Suprapubic skin (tissue), 4 donors: ENCODE measurements at regions not wholly inside any gene's neighbourhood (a gene's known extent, or its start where the extent isn't known, plus 50 kb on each side); places are given as distances from the start of the nearest gene placed in this dataset.

Experiments used
- CTCF ChIP-seq, 2 donors: fragments of 200-600 bp in 1 of 2; fragments of 450-650 bp in 1 of 2; sonication (generic) in 1 of 2; IDR thresholded peaks; one replicate each; pipeline ENCODE4 v1.5.1; 2016 to 2019; ENCODE audit warnings: antibody characterized with exemption in 2 of 2, mild to moderate bottlenecking in 1 of 2, moderate library complexity in 1 of 2
- EP300 ChIP-seq: sonication (generic); formaldehyde crosslinking; IDR thresholded peaks from one replicate; pipeline ENCODE4 v1.6.1; 2017; ENCODE audit warnings: antibody characterized with exemption
- POLR2A ChIP-seq, 2 donors: fragments of 450-650 bp; IDR thresholded peaks; one replicate each; pipeline ENCODE4 v1.6.1; 2017; ENCODE audit warnings: antibody characterized with exemption in 2 of 2, mild to moderate bottlenecking in 2 of 2, moderate library complexity in 2 of 2
- POLR2AphosphoS5 ChIP-seq, 3 donors: sonication (generic); formaldehyde crosslinking; IDR thresholded peaks; one replicate each; pipeline ENCODE4 v1.6.1; 2017; ENCODE audit warnings: antibody characterized with exemption in 3 of 3

- TF ChIP-seq CTCF (IDR thresholded peaks at IDR 0.05) = no peak
- no peak for TF ChIP-seq POLR2AphosphoS5 (IDR thresholded peaks at IDR 0.05)
- no peak for TF ChIP-seq POLR2A (IDR thresholded peaks at IDR 0.05)
- TF ChIP-seq EP300 = no peak
Observed at GRCh38 chr2:76298041-76298440, 587.3 kb upstream of the GCFC2 start.
